ENCODE measurements at regions not wholly inside any gene's neighbourhood (a gene's known extent, or its start where the extent isn't known, plus 50 kb on each side); places are given as distances from the start of the nearest gene placed in this dataset.
A peak's percentile ranks its signal among the peaks of the same experiment; 100 is the strongest.

- H3K79me1 ChIP-seq (ENCODE audit: low read depth, low read length) = no peaks in the 10 kb centered on the region
- no peak overlapping the region for H3K27ac ChIP-seq (replicated peaks; ENCODE audit: low read length)
- H3K27me3 ChIP-seq (ENCODE audit: control insufficient read depth in 3 of 3, insufficient read depth in 3 of 3, low read depth in 1 of 3, low read length in 3 of 3) = no peaks in the 10 kb centered on the region
- H3K9ac ChIP-seq (ENCODE audit: low read depth, low read length, poor library complexity) = no peak overlapping the region
- H3K4me2 ChIP-seq (ENCODE audit: insufficient read depth, low read length, poor library complexity, severe bottlenecking) = no peak overlapping the region
- H3K4me1 ChIP-seq (ENCODE audit: control insufficient read depth in 2 of 2, insufficient read depth in 1 of 2, low read depth in 1 of 2, low read length in 2 of 2) = peaks cover 12 to 19% of the 10 kb centered on the region in 2 donors
- H3K4me3 ChIP-seq (ENCODE audit: low read length in 2 of 2) = no peak overlapping the region
- H2BK5ac ChIP-seq (ENCODE audit: low read length) = no peak overlapping the region
- no peak overlapping the region for H4K8ac ChIP-seq (ENCODE audit: low read depth, low read length)
- H3K23ac ChIP-seq (ENCODE audit: low read depth, low read length, poor library complexity) = no peak overlapping the region
- H2BK120ac ChIP-seq (ENCODE audit: low read depth, low read length) = no peak overlapping the region
- WGBS, 2 donors (ENCODE audit: extremely low coverage in 2 of 2, insufficient read length in 2 of 2, insufficient replicate concordance in 1 of 2) = no CpG with 5 or more reads among the region's 3 CpGs
- H2AK5ac ChIP-seq (ENCODE audit: low read depth, low read length) = peak overlapping the region; percentile 83
- no peak overlapping the region for H3K14ac ChIP-seq (ENCODE audit: low read length)
- H3K36me3 ChIP-seq (replicated peaks in 1 of 2; ENCODE audit: control insufficient read depth in 2 of 2, insufficient read depth in 2 of 2, low read length in 2 of 2) = no peaks in the 10 kb centered on the region
- peak overlapping the region; percentile 67 for H3K18ac ChIP-seq (ENCODE audit: low read length)
- DNase-seq (ENCODE audit: low spot score) = no peak
- H3K4ac ChIP-seq (ENCODE audit: low read length) = no peak overlapping the region
- peak overlapping the region; percentile 10 for H2BK15ac ChIP-seq (ENCODE audit: low read length)
- no peak overlapping the region for H4K91ac ChIP-seq (ENCODE audit: low read depth, low read length, poor library complexity)
- H2BK12ac ChIP-seq (ENCODE audit: low read length) = no peak overlapping the region
- H3K9me3 ChIP-seq (replicated peaks in 1 of 2; ENCODE audit: control insufficient read depth in 2 of 2, insufficient read depth in 1 of 2, low read depth in 1 of 2, low read length in 2 of 2) = no peaks in the 10 kb centered on the region
- H2AFZ ChIP-seq (ENCODE audit: low read length) = peak overlapping the region; percentile 62
Measured at GRCh38 chr22:27388090-27388600, 413.4 kb downstream of the MN1 start.

GRCh38 chr22:27389727-27390075, 411.9 kb downstream of the MN1 start:
- no CpG with 5 or more reads among the region's 2 CpGs for WGBS, 2 donors (ENCODE audit: extremely low coverage in 2 of 2, insufficient read length in 2 of 2, insufficient replicate concordance in 1 of 2)
- no peak overlapping the region for H2BK15ac ChIP-seq (ENCODE audit: low read length)

GRCh38 chr22:27391092-27391770, 410.3 kb downstream of the MN1 start:
- no peak overlapping the region for H2BK15ac ChIP-seq (ENCODE audit: low read length)
- H3K4me2 ChIP-seq (ENCODE audit: insufficient read depth, low read length, poor library complexity, severe bottlenecking) = no peak overlapping the region
- peak overlapping the region; percentile 49 for H2AFZ ChIP-seq (ENCODE audit: low read length)
- no peak overlapping the region for H3K14ac ChIP-seq (ENCODE audit: low read length)
- no peak overlapping the region for H3K9ac ChIP-seq (ENCODE audit: low read depth, low read length, poor library complexity)
- H4K91ac ChIP-seq (ENCODE audit: low read depth, low read length, poor library complexity) = no peak overlapping the region
- H3K4me3 ChIP-seq (ENCODE audit: low read length in 2 of 2) = no peak overlapping the region
- H2AK5ac ChIP-seq (ENCODE audit: low read depth, low read length) = no peak overlapping the region
- no peak for DNase-seq (ENCODE audit: low spot score)
- no peak overlapping the region for H2BK12ac ChIP-seq (ENCODE audit: low read length)
- no peak overlapping the region for H3K4ac ChIP-seq (ENCODE audit: low read length)
- H3K36me3 ChIP-seq (replicated peaks in 1 of 2; ENCODE audit: control insufficient read depth in 2 of 2, insufficient read depth in 2 of 2, low read length in 2 of 2) = no peaks in the 10 kb centered on the region
- no peaks in the 10 kb centered on the region for H3K27me3 ChIP-seq (ENCODE audit: control insufficient read depth in 3 of 3, insufficient read depth in 3 of 3, low read depth in 1 of 3, low read length in 3 of 3)
- WGBS, 2 donors (ENCODE audit: extremely low coverage in 2 of 2, insufficient read length in 2 of 2, insufficient replicate concordance in 1 of 2) = no CpG with 5 or more reads among the region's 7 CpGs
- no peak overlapping the region for H4K8ac ChIP-seq (ENCODE audit: low read depth, low read length)
- no peak overlapping the region for H3K18ac ChIP-seq (ENCODE audit: low read length)
- no peak overlapping the region for H3K23ac ChIP-seq (ENCODE audit: low read depth, low read length, poor library complexity)
- no peak overlapping the region for H3K27ac ChIP-seq (replicated peaks; ENCODE audit: low read length)
- H3K79me1 ChIP-seq (ENCODE audit: low read depth, low read length) = no peaks in the 10 kb centered on the region
- H2BK120ac ChIP-seq (ENCODE audit: low read depth, low read length) = no peak overlapping the region
- H2BK5ac ChIP-seq (ENCODE audit: low read length) = no peak overlapping the region
- H3K9me3 ChIP-seq (replicated peaks in 1 of 2; ENCODE audit: control insufficient read depth in 2 of 2, insufficient read depth in 1 of 2, low read depth in 1 of 2, low read length in 2 of 2) = no peaks in the 10 kb centered on the region
- peaks cover 11 to 19% of the 10 kb centered on the region in 2 donors for H3K4me1 ChIP-seq (ENCODE audit: control insufficient read depth in 2 of 2, insufficient read depth in 1 of 2, low read depth in 1 of 2, low read length in 2 of 2)

More at GRCh38 chr22:27389727-27390075, 411.9 kb downstream of the MN1 start:
- no peak overlapping the region for H4K8ac ChIP-seq (ENCODE audit: low read depth, low read length)
- H3K4me1 ChIP-seq (ENCODE audit: control insufficient read depth in 2 of 2, insufficient read depth in 1 of 2, low read depth in 1 of 2, low read length in 2 of 2) = peaks cover 12 to 19% of the 10 kb centered on the region in 2 donors
- H4K91ac ChIP-seq (ENCODE audit: low read depth, low read length, poor library complexity) = no peak overlapping the region
- H2AFZ ChIP-seq (ENCODE audit: low read length) = no peak overlapping the region
- H3K4ac ChIP-seq (ENCODE audit: low read length) = no peak overlapping the region
- H3K36me3 ChIP-seq (replicated peaks in 1 of 2; ENCODE audit: control insufficient read depth in 2 of 2, insufficient read depth in 2 of 2, low read length in 2 of 2) = no peaks in the 10 kb centered on the region
- no peak overlapping the region for H2BK5ac ChIP-seq (ENCODE audit: low read length)
- H3K27ac ChIP-seq (replicated peaks; ENCODE audit: low read length) = no peak overlapping the region
- H3K9me3 ChIP-seq (replicated peaks in 1 of 2; ENCODE audit: control insufficient read depth in 2 of 2, insufficient read depth in 1 of 2, low read depth in 1 of 2, low read length in 2 of 2) = no peaks in the 10 kb centered on the region
- no peak overlapping the region for H2BK12ac ChIP-seq (ENCODE audit: low read length)
- no peak overlapping the region for H3K4me3 ChIP-seq (ENCODE audit: low read length in 2 of 2)
- H3K79me1 ChIP-seq (ENCODE audit: low read depth, low read length) = no peaks in the 10 kb centered on the region
- no peak overlapping the region for H3K23ac ChIP-seq (ENCODE audit: low read depth, low read length, poor library complexity)
- no peak overlapping the region for H3K14ac ChIP-seq (ENCODE audit: low read length)
- H2AK5ac ChIP-seq (ENCODE audit: low read depth, low read length) = no peak overlapping the region
- no peak overlapping the region for H3K4me2 ChIP-seq (ENCODE audit: insufficient read depth, low read length, poor library complexity, severe bottlenecking)
- DNase-seq (ENCODE audit: low spot score) = no peak
- H3K18ac ChIP-seq (ENCODE audit: low read length) = no peak overlapping the region
- H3K9ac ChIP-seq (ENCODE audit: low read depth, low read length, poor library complexity) = no peak overlapping the region
- H2BK120ac ChIP-seq (ENCODE audit: low read depth, low read length) = no peak overlapping the region
- no peaks in the 10 kb centered on the region for H3K27me3 ChIP-seq (ENCODE audit: control insufficient read depth in 3 of 3, insufficient read depth in 3 of 3, low read depth in 1 of 3, low read length in 3 of 3)

- H3K27me3 ChIP-seq (ENCODE audit: control insufficient read depth in 3 of 3, insufficient read depth in 3 of 3, low read depth in 1 of 3, low read length in 3 of 3) = no peaks in the 10 kb centered on the region
- no peak overlapping the region for H3K18ac ChIP-seq (ENCODE audit: low read length)
- H4K8ac ChIP-seq (ENCODE audit: low read depth, low read length) = no peak overlapping the region
- no peak overlapping the region for H4K91ac ChIP-seq (ENCODE audit: low read depth, low read length, poor library complexity)
- no peak overlapping the region for H2BK120ac ChIP-seq (ENCODE audit: low read depth, low read length)
- no peak overlapping the region for H2AK5ac ChIP-seq (ENCODE audit: low read depth, low read length)
- no CpG with 5 or more reads among the region's 4 CpGs for WGBS, 2 donors (ENCODE audit: extremely low coverage in 2 of 2, insufficient read length in 2 of 2, insufficient replicate concordance in 1 of 2)
- no peak overlapping the region for H3K4me3 ChIP-seq (ENCODE audit: low read length in 2 of 2)
- H3K4ac ChIP-seq (ENCODE audit: low read length) = no peak overlapping the region
- H3K23ac ChIP-seq (ENCODE audit: low read depth, low read length, poor library complexity) = no peak overlapping the region
- no peak for DNase-seq (ENCODE audit: low spot score)
- no peaks in the 10 kb centered on the region for H3K9me3 ChIP-seq (replicated peaks in 1 of 2; ENCODE audit: control insufficient read depth in 2 of 2, insufficient read depth in 1 of 2, low read depth in 1 of 2, low read length in 2 of 2)
- H2BK15ac ChIP-seq (ENCODE audit: low read length) = no peak overlapping the region
- H3K4me1 ChIP-seq (ENCODE audit: control insufficient read depth in 2 of 2, insufficient read depth in 1 of 2, low read depth in 1 of 2, low read length in 2 of 2) = peaks cover 3 to 12% of the 10 kb centered on the region in 2 donors
- H2BK5ac ChIP-seq (ENCODE audit: low read length) = no peak overlapping the region
- no peaks in the 10 kb centered on the region for H3K79me1 ChIP-seq (ENCODE audit: low read depth, low read length)
- H3K27ac ChIP-seq (replicated peaks; ENCODE audit: low read length) = no peak overlapping the region
- no peak overlapping the region for H2AFZ ChIP-seq (ENCODE audit: low read length)
- H3K9ac ChIP-seq (ENCODE audit: low read depth, low read length, poor library complexity) = no peak overlapping the region
- no peak overlapping the region for H3K4me2 ChIP-seq (ENCODE audit: insufficient read depth, low read length, poor library complexity, severe bottlenecking)
- H3K36me3 ChIP-seq (replicated peaks in 1 of 2; ENCODE audit: control insufficient read depth in 2 of 2, insufficient read depth in 2 of 2, low read length in 2 of 2) = no peaks in the 10 kb centered on the region
- no peak overlapping the region for H2BK12ac ChIP-seq (ENCODE audit: low read length)
- no peak overlapping the region for H3K14ac ChIP-seq (ENCODE audit: low read length)
Measured at GRCh38 chr22:27393371-27393770, 408.2 kb downstream of the MN1 start.

Measured in neuronal stem cell (in vitro differentiated cells).